ENCODE measurements at regions not wholly inside any gene's neighbourhood (a gene's known extent, or its start where the extent isn't known, plus 50 kb on each side); places are given as distances from the start of the nearest gene placed in this dataset.

DNA sequence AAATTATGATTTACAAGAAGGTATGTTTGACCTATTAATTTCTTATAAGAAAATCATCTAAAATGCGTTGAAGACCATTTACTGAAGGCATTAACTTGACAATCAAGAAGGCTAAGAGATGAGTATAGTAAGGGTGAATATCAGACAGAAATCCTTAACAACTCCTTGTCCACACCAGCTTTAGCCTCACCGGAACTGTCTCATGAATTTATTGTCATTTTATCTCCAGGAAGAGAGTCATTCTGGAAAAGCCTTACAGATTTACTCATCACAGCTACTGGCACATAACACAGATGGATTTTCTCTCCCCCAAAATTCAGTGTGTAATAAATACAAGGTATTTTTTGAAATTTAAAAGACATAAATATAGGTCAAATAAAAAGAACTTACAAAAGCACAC lies 129.4 kb upstream of the LSM8 start:
- Mint-ChIP-seq H3K27ac (no peak overlapping the region), H3K4me3 (no peak overlapping the region), H3K9me3 (no peaks in the 10 kb centered on the region), H3K27me3 (ENCODE audit: insufficient read depth) (no peaks in the 10 kb centered on the region), H3K4me1 (no peaks in the 10 kb centered on the region), H3K36me3 (ENCODE audit: low read depth) (no peaks in the 10 kb centered on the region)
- no peaks in the 10 kb centered on the region for H3K27me3 ChIP-seq (ENCODE audit: control insufficient read depth, insufficient read depth, low read length, poor library complexity, severe bottlenecking)
- H3K9ac ChIP-seq (ENCODE audit: extremely low read depth, low read length, poor library complexity, severe bottlenecking), result no peak overlapping the region
- no peaks in the 10 kb centered on the region for H3K9me3 ChIP-seq (ENCODE audit: control insufficient read depth, low read length)
- TF ChIP-seq CTCF (conservative IDR thresholded peaks at IDR 0.05), result no peak
- H3K4me1 ChIP-seq (ENCODE audit: control insufficient read depth, insufficient read depth, low read length), result no peaks in the 10 kb centered on the region
- WGBS, 2 experiments (ENCODE audit: insufficient coverage in 1 of 2, insufficient read length in 1 of 2), result 95% methylated on average over 2 of the region's 2 CpGs; no CpG with 5 or more reads in 1 of the 2 experiments
- DNase-seq, result no peak
- no peaks in the 10 kb centered on the region for H3K36me3 ChIP-seq (ENCODE audit: control insufficient read depth, insufficient read depth, low read length)
- no peak overlapping the region for H3K4me3 ChIP-seq (ENCODE audit: low read length)
- H3K27ac ChIP-seq (ENCODE audit: low read depth, low read length), result no peak overlapping the region

- no peaks in the 10 kb centered on the region for H3K9me3 ChIP-seq (ENCODE audit: control insufficient read depth, low read length)
- H3K27me3 Mint-ChIP-seq (ENCODE audit: insufficient read depth), result no peaks in the 10 kb centered on the region
- no peaks in the 10 kb centered on the region for H3K4me1 ChIP-seq (ENCODE audit: control insufficient read depth, insufficient read depth, low read length)
- DNase-seq, result no peak
- no peaks in the 10 kb centered on the region for H3K9me3 Mint-ChIP-seq
- H3K4me1 Mint-ChIP-seq, result no peaks in the 10 kb centered on the region
- 90 to 92% methylated on average over 2 to 3 of the region's 3 CpGs for WGBS, 2 experiments (ENCODE audit: insufficient coverage in 1 of 2, insufficient read length in 1 of 2)
- no peak for TF ChIP-seq CTCF (conservative IDR thresholded peaks at IDR 0.05)
- no peak overlapping the region for H3K27ac Mint-ChIP-seq
- no peak overlapping the region for H3K27ac ChIP-seq (ENCODE audit: low read depth, low read length)
- H3K36me3 ChIP-seq (ENCODE audit: control insufficient read depth, insufficient read depth, low read length), result no peaks in the 10 kb centered on the region
- H3K9ac ChIP-seq (ENCODE audit: extremely low read depth, low read length, poor library complexity, severe bottlenecking), result no peak overlapping the region
- no peaks in the 10 kb centered on the region for H3K27me3 ChIP-seq (ENCODE audit: control insufficient read depth, insufficient read depth, low read length, poor library complexity, severe bottlenecking)
- H3K4me3 Mint-ChIP-seq, result no peak overlapping the region
- no peaks in the 10 kb centered on the region for H3K36me3 Mint-ChIP-seq (ENCODE audit: low read depth)
- H3K4me3 ChIP-seq (ENCODE audit: low read length), result no peak overlapping the region
These were observed 128.3 kb upstream of the LSM8 start for GRCh38 chr7:118055647-118056046.

GRCh38 chr7:118057404-118057803 lies 126.6 kb upstream of the LSM8 start:
- Histone ChIP-seq H3K27me3 (ENCODE audit: control insufficient read depth, insufficient read depth, low read length, poor library complexity, severe bottlenecking) (no peaks in the 10 kb centered on the region), H3K36me3 (ENCODE audit: control insufficient read depth, insufficient read depth, low read length) (no peaks in the 10 kb centered on the region), H3K4me1 (ENCODE audit: control insufficient read depth, insufficient read depth, low read length) (no peaks in the 10 kb centered on the region), H3K9me3 (ENCODE audit: control insufficient read depth, low read length) (no peaks in the 10 kb centered on the region), H3K27ac (ENCODE audit: low read depth, low read length) (no peak overlapping the region), H3K4me3 (ENCODE audit: low read length) (no peak overlapping the region), H3K9ac (ENCODE audit: extremely low read depth, low read length, poor library complexity, severe bottlenecking) (no peak overlapping the region)
- Mint-ChIP-seq H3K9me3 (no peaks in the 10 kb centered on the region), H3K27me3 (ENCODE audit: insufficient read depth) (no peaks in the 10 kb centered on the region), H3K36me3 (ENCODE audit: low read depth) (no peaks in the 10 kb centered on the region), H3K4me3 (no peak overlapping the region), H3K4me1 (no peaks in the 10 kb centered on the region), H3K27ac (no peak overlapping the region)
- TF ChIP-seq CTCF (conservative IDR thresholded peaks at IDR 0.05), result no peak
- WGBS, 2 experiments (ENCODE audit: insufficient coverage in 1 of 2, insufficient read length in 1 of 2), result 89 to 93% methylated on average over 3 to 5 of the region's 5 CpGs
- DNase-seq, result no peak
